Neural cell (in vitro differentiated cells): ENCODE measurements at regions not wholly inside any gene's neighbourhood (a gene's known extent, or its start where the extent isn't known, plus 50 kb on each side); places are given as distances from the start of the nearest gene placed in this dataset.

Experiments used
- H2AFZ ChIP-seq: fragments of 200-600, 300-800 bp; sonication (generic), shearing (Covaris generic); 2 replicates; pipeline ENCODE4 v1.6.0; 2014; ENCODE audit warnings: low read depth, mild to moderate bottlenecking, antibody characterized with exemption, low read length, moderate library complexity
- H3F3A ChIP-seq: fragments of 200-600 bp; shearing (Covaris generic); 2 replicates; pipeline ENCODE4 v1.6.1; 2016; ENCODE audit warnings: mild to moderate bottlenecking, moderate library complexity, mixed read lengths, antibody characterized with exemption, low read length; ENCODE audit not compliant: insufficient read depth, poor library complexity, severe bottlenecking
- H3K27ac ChIP-seq: fragments of 200-600, 300-800 bp; sonication (generic), shearing (Covaris generic); 2 replicates; pipeline ENCODE4 v1.5.1; 2014; ENCODE audit warnings: mild to moderate bottlenecking, low read length, moderate library complexity
- H3K27me3 ChIP-seq: fragments of 300-800, 200-600 bp; sonication (generic), shearing (Covaris generic); 2 replicates; pipeline ENCODE4 v1.6.0; 2014; ENCODE audit warnings: mild to moderate bottlenecking, low read depth, low read length, moderate library complexity; ENCODE audit not compliant: insufficient read depth
- H3K36me3 ChIP-seq: fragments of 300-800, 200-600 bp; sonication (generic), shearing (Covaris generic); 2 replicates; pipeline ENCODE4 v1.5.1; 2014; ENCODE audit warnings: mild to moderate bottlenecking, antibody characterized with exemption, low read length, moderate library complexity; ENCODE audit not compliant: insufficient read depth
- H3K4me2 ChIP-seq: fragments of 300-800, 200-600 bp; sonication (generic), shearing (Covaris generic); 2 replicates; pipeline ENCODE4 v1.6.0; 2014; ENCODE audit warnings: mild to moderate bottlenecking, low read length
- H3K4me3 ChIP-seq: fragments of 300-800, 200-600 bp; sonication (generic), shearing (Covaris generic); 2 replicates; pipeline ENCODE4 v1.5.1; 2014; ENCODE audit warnings: mild to moderate bottlenecking, low read length, moderate library complexity
- H3K79me2 ChIP-seq: fragments of 200-600 bp; shearing (Covaris generic); replicated peaks from 2 replicates; pipeline ENCODE4 v1.6.0; 2014; ENCODE audit warnings: mild to moderate bottlenecking, low read length, moderate library complexity; ENCODE audit not compliant: insufficient read depth
- H3K9ac ChIP-seq: fragments of 300-800, 200-600 bp; sonication (generic), shearing (Covaris generic); 2 replicates; pipeline ENCODE4 v1.6.1; 2016; ENCODE audit warnings: mild to moderate bottlenecking, low read length, mixed read lengths
- H3K9me2 ChIP-seq: fragments of 200-600 bp; shearing (Covaris generic); 2 replicates; pipeline ENCODE4 v1.6.1; 2016; ENCODE audit warnings: mild to moderate bottlenecking, low read length, mixed read lengths; ENCODE audit not compliant: insufficient read depth
- H3K9me3 ChIP-seq: fragments of 200-600, 300-800 bp; sonication (generic), shearing (Covaris generic); 2 replicates; pipeline ENCODE4 v1.6.1; 2016; ENCODE audit warnings: mild to moderate bottlenecking, mixed run types, low read length, moderate library complexity, mixed read lengths
- H4K20me1 ChIP-seq: fragments of 200-600 bp; shearing (Covaris generic); 2 replicates; pipeline ENCODE4 v1.6.1; 2016; ENCODE audit warnings: mild to moderate bottlenecking, mixed run types; ENCODE audit not compliant: insufficient read depth
- CTCF ChIP-seq: fragments of 450-650 bp; IDR thresholded peaks from 2 replicates; pipeline ENCODE4 v1.5.1; 2014; ENCODE audit warnings: antibody characterized with exemption, mild to moderate bottlenecking, moderate library complexity; ENCODE audit not compliant: poor library complexity, severe bottlenecking
- EP300 ChIP-seq: fragments of 450-650 bp; conservative IDR thresholded peaks from 2 replicates; pipeline ENCODE4 v1.6.1; 2014; ENCODE audit warnings: antibody characterized with exemption, mild to moderate bottlenecking, moderate library complexity; ENCODE audit not compliant: poor library complexity, severe bottlenecking
- EZH2 ChIP-seq: fragments of 200-600, 300-800 bp; shearing (Covaris generic), sonication (generic); IDR thresholded peaks from 2 replicates; pipeline ENCODE4 v1.6.1; 2014; ENCODE audit warnings: antibody characterized with exemption, low read length, borderline replicate concordance, mild to moderate bottlenecking; ENCODE audit not compliant: insufficient read depth, poor library complexity, severe bottlenecking
- MXI1 ChIP-seq: fragments of 450-650 bp; conservative IDR thresholded peaks from 2 replicates; pipeline ENCODE4 v1.6.1; 2014; ENCODE audit warnings: antibody characterized with exemption, mild to moderate bottlenecking; ENCODE audit not compliant: poor library complexity, severe bottlenecking
- POLR2AphosphoS5 ChIP-seq: IDR thresholded peaks from 2 replicates; pipeline ENCODE4 v1.6.1; 2012
- RAD21 ChIP-seq: fragments of 450-650 bp; conservative IDR thresholded peaks from 2 replicates; pipeline ENCODE4 v1.6.1; 2014; ENCODE audit warnings: antibody characterized with exemption, mild to moderate bottlenecking, moderate library complexity
- REST ChIP-seq: IDR thresholded peaks from 2 replicates; pipeline ENCODE4 v1.6.1; 2012; ENCODE audit warnings: borderline replicate concordance
- SMC3 ChIP-seq: fragments of 450-650 bp; conservative IDR thresholded peaks from 2 replicates; pipeline ENCODE4 v1.6.1; 2014; ENCODE audit warnings: antibody characterized with exemption, mild to moderate bottlenecking, moderate library complexity; ENCODE audit not compliant: poor library complexity
- TAF1 ChIP-seq: IDR thresholded peaks from 2 replicates; pipeline ENCODE4 v1.6.1; 2012; ENCODE audit warnings: low read depth

GRCh38 chr7:68550027-68550426 lies 1048.2 kb upstream of the AUTS2 start:
- Histone ChIP-seq H3K4me3 (no peak overlapping the region), H3K9me2 (no peaks in the 10 kb centered on the region), H2AFZ (no peak overlapping the region), H3K36me3 (no peaks in the 10 kb centered on the region), H3K27ac (no peak overlapping the region), H3F3A (no peaks in the 10 kb centered on the region), H4K20me1 (no peaks in the 10 kb centered on the region), H3K4me2 (no peak overlapping the region), H3K9me3 (no peaks in the 10 kb centered on the region), H3K27me3 (no peaks in the 10 kb centered on the region), H3K79me2 (no peaks in the 10 kb centered on the region), H3K9ac (no peak overlapping the region)
- no peak for TF ChIP-seq SMC3
- no peak for TF ChIP-seq EP300
- TF ChIP-seq REST: no peak
- TF ChIP-seq EZH2: no peak
- TF ChIP-seq POLR2AphosphoS5: no peak
- TF ChIP-seq CTCF: no peak
- no peak for TF ChIP-seq RAD21
- TF ChIP-seq MXI1: no peak
- TF ChIP-seq TAF1: no peak

GRCh38 chr7:68550635-68551034 lies 1047.6 kb upstream of the AUTS2 start:
- Histone ChIP-seq H2AFZ (no peak overlapping the region), H4K20me1 (no peaks in the 10 kb centered on the region), H3K4me3 (no peak overlapping the region), H3K4me2 (no peak overlapping the region), H3K9me3 (no peaks in the 10 kb centered on the region), H3K36me3 (no peaks in the 10 kb centered on the region), H3K79me2 (no peaks in the 10 kb centered on the region), H3K9ac (no peak overlapping the region), H3K9me2 (no peaks in the 10 kb centered on the region), H3F3A (no peaks in the 10 kb centered on the region), H3K27me3 (no peaks in the 10 kb centered on the region), H3K27ac (no peak overlapping the region)
- TF ChIP-seq TAF1: no peak
- TF ChIP-seq EP300: no peak
- TF ChIP-seq POLR2AphosphoS5: no peak
- no peak for TF ChIP-seq SMC3
- TF ChIP-seq REST: no peak
- no peak for TF ChIP-seq CTCF
